Mucosa of rectum (tissue), 2 donors: ENCODE measurements at regions not wholly inside any gene's neighbourhood (a gene's known extent, or its start where the extent isn't known, plus 50 kb on each side); places are given as distances from the start of the nearest gene placed in this dataset.
"Not testable (repeated sequence)": the region's sequence is repeated elsewhere in the genome, so short reads cannot be mapped to it uniquely, and the experiment has no call there.

Experiments
- H3K27ac ChIP-seq, 2 donors: one replicate each; pipeline ENCODE4 v1.7.0; 2013; ENCODE audit warnings: inconsistent platforms in 2 of 2, low read depth in 2 of 2, low read length in 2 of 2
- H3K27me3 ChIP-seq, 2 donors: one replicate each; pipeline ENCODE4 v1.7.0; 2013; ENCODE audit warnings: low read length in 2 of 2; ENCODE audit not compliant: control insufficient read depth in 2 of 2, insufficient read depth in 2 of 2
- H3K36me3 ChIP-seq, 2 donors: one replicate each; pipeline ENCODE4 v1.7.0; 2013; ENCODE audit warnings: low read length in 2 of 2; ENCODE audit not compliant: control insufficient read depth in 2 of 2, insufficient read depth in 2 of 2
- H3K4me1 ChIP-seq, 2 donors: one replicate each; pipeline ENCODE4 v1.7.0; 2013; ENCODE audit warnings: low read length in 2 of 2, mild to moderate bottlenecking in 1 of 2; ENCODE audit not compliant: control insufficient read depth in 2 of 2, insufficient read depth in 2 of 2
- H3K4me3 ChIP-seq, 2 donors: one replicate each; pipeline ENCODE4 v1.7.0; 2013; ENCODE audit warnings: low read length in 2 of 2
- H3K9ac ChIP-seq, 2 donors: one replicate each; pipeline ENCODE4 v1.7.0; 2013; ENCODE audit warnings: low read length in 2 of 2, low read depth in 1 of 2, mild to moderate bottlenecking in 1 of 2
- H3K9me3 ChIP-seq, 2 donors: one replicate each; pipeline ENCODE4 v1.7.0; 2013; ENCODE audit warnings: low read length in 2 of 2; ENCODE audit not compliant: control insufficient read depth in 2 of 2
- donor health status: healthy.
- donor health status: Normal muscosa, but diverticular disease.

DNA sequence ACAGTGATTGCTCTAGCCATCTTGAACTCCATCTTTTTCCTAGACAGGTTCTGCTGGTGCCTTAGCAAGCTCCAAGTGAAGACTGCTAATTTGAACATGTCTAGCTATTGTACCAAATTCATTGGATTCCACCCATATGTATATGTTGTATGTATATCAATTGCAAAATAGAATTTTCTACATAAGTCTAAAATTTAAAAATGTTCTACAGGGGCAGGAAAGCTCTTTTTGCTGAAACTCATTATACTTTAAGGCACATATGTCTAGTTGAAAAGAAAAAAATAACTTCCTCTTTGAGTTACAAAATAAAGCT, 845.3 kb downstream of the MCTP2 start:
- Histone ChIP-seq H3K9me3 (peaks cover 0 to 2% of the 10 kb centered on the region in 2 donors), H3K27me3 (no peaks in the 10 kb centered on the region), H3K27ac (no peak overlapping the region), H3K4me1 (no peaks in the 10 kb centered on the region), H3K36me3 (no peaks in the 10 kb centered on the region), H3K9ac (no peak overlapping the region), H3K4me3 (no peak overlapping the region)

- Histone ChIP-seq H3K4me1 (no peaks in the 10 kb centered on the region), H3K27ac (no peak overlapping the region), H3K4me3 (no peak overlapping the region), H3K9me3 (peaks cover 0 to 2% of the 10 kb centered on the region in 2 donors), H3K36me3 (no peaks in the 10 kb centered on the region), H3K27me3 (no peaks in the 10 kb centered on the region), H3K9ac (no peak overlapping the region)
These were observed 846.6 kb downstream of the MCTP2 start for GRCh38 chr15:95078003-95078402.

DNA sequence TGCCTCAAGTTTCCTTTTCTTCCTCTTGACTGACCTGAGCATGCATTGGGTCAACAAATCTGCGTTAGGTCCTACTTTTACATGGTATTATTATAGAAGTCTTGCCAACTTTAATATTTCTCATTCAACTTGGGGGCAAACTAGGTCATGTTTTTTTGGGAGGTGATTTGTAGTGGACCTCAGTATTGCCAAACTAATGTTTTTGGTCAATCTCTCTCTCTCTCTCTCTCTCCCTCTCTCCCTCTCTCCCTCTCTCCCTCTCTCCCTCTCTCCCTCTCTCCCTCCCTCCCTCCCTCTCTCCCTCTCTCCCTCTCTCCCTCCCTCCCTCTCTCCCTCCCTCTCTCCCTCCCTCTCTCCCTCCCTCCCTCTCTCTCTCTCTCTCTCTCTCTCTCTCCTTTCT, 848.9 kb downstream of the MCTP2 start:
- H3K4me3 ChIP-seq, H3K4me1 ChIP-seq: not testable (repeated sequence)

DNA sequence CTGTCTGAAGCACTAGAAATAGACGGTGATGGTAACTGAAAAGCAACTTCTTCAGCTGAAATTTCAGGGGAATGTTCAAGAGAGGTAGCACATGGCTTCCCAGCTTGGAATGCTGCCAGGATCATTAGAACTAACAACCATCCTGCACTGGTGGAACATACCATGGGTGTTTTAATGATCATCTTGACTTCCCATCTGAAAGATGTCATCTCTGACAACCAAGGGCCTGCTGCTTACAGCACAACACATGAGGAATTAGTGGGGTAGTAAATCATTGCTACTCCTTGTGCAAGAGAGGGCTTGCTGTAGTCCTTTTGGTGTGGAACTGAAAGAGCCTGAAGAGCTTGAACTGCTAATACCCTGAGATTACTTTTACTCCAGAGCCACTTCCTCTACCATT, 853.7 kb downstream of the MCTP2 start:
- Histone ChIP-seq H3K27ac (no peak overlapping the region), H3K4me1 (no peaks in the 10 kb centered on the region), H3K4me3 (no peak overlapping the region), H3K9ac (no peak overlapping the region), H3K27me3 (no peaks in the 10 kb centered on the region), H3K36me3 (no peaks in the 10 kb centered on the region), H3K9me3 (peaks cover 0 to 2% of the 10 kb centered on the region in 2 donors)

More for the DNA sequence above, 848.9 kb downstream of the MCTP2 start:
- H3K27me3 ChIP-seq, H3K36me3 ChIP-seq, H3K9ac ChIP-seq, H3K27ac ChIP-seq, H3K9me3 ChIP-seq: not testable (repeated sequence)

DNA sequence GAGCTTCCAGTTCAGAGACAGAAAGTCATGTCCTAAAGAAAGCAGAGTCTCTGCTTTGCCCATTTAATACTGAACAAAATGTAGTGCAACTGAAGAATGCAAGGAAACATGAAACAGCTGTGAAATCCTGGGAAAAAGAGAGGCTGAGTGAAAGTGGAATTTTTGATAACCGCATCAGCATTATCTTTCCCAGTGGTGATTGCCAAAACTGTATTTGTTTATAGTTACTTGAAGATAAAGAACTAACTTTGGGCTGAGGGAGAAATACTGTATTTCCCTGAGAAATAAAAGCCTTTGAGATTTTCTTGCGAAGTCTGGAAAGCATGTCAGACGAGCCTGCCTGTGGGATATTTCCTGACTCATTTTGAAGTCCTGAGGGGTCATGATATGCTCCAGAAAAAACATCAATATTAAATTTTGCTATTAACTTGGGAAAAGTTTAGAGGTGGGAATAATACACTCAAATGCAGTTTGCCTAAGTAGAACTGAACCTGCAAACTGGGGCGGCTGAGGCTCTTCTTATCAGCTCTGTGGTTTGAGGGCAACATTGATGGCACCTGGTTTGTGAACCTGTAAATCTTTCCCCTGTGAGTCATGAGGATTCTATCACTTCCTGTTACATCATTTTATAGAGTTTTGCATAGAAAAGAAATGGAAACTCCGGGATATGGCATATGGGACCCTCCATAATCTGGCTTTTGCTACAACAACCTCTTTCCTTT, 855.3 kb downstream of the MCTP2 start:
- no peaks in the 10 kb centered on the region for H3K4me1 ChIP-seq
- no peaks in the 10 kb centered on the region for H3K36me3 ChIP-seq
- no peak overlapping the region for H3K9ac ChIP-seq
- no peak overlapping the region for H3K4me3 ChIP-seq
- no peaks in the 10 kb centered on the region for H3K27me3 ChIP-seq
- peaks cover 0 to 3% of the 10 kb centered on the region in 2 donors for H3K9me3 ChIP-seq
- no peak overlapping the region for H3K27ac ChIP-seq

DNA sequence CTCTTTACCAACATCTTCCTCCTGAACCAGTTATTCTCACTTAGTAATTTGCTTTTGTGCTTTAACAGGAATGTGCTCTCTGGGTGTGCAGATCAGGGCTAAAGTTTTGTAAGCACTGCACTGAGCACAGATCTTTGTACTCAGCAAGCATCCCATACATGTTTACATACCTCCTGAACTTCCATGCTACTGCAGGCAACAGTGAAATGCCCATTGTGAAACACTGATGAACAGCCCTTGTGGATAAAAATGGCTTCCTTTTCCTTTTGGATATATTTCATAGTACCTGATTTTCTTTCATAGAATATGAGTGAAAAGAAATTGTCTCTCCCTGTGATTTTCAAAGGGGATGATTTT, 855.9 kb downstream of the MCTP2 start:
- H3K4me3 ChIP-seq: no peak overlapping the region
- no peak overlapping the region for H3K27ac ChIP-seq
- peaks cover 0 to 3% of the 10 kb centered on the region in 2 donors for H3K9me3 ChIP-seq
- H3K27me3 ChIP-seq: no peaks in the 10 kb centered on the region
- no peaks in the 10 kb centered on the region for H3K4me1 ChIP-seq
- no peak overlapping the region for H3K9ac ChIP-seq
- no peaks in the 10 kb centered on the region for H3K36me3 ChIP-seq

- Histone ChIP-seq H3K4me1 (no peaks in the 10 kb centered on the region), H3K9me3 (peaks cover 0 to 3% of the 10 kb centered on the region in 2 donors), H3K36me3 (no peaks in the 10 kb centered on the region), H3K9ac (no peak overlapping the region), H3K27me3 (no peaks in the 10 kb centered on the region), H3K4me3 (no peak overlapping the region), H3K27ac (no peak overlapping the region)
These were observed 860.1 kb downstream of the MCTP2 start for GRCh38 chr15:95091444-95091843.

DNA sequence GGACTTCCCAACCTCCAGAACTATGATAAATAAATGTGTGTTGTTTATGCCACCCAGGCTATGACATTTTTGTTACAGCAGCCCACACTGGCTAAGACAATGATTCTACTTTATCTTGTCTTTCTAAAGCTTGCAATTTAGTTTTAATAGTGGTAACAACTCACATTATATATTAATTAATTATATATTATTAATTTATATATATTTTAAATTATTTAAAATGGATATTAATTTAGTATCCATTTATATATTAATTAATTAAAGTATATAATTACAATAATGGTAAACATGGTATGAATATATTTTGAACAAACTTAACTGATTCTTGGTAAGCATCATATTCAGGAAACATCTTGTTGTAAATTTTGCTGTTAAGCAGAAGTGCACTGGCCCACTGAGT, 863.9 kb downstream of the MCTP2 start:
- H3K27me3 ChIP-seq: no peaks in the 10 kb centered on the region
- H3K9me3 ChIP-seq: no peaks in the 10 kb centered on the region
- H3K4me1 ChIP-seq: no peaks in the 10 kb centered on the region
- H3K9ac ChIP-seq: no peak overlapping the region
- no peak overlapping the region for H3K4me3 ChIP-seq
- H3K36me3 ChIP-seq: no peaks in the 10 kb centered on the region
- H3K27ac ChIP-seq: no peak overlapping the region

- Histone ChIP-seq H3K9me3 (no peaks in the 10 kb centered on the region), H3K4me1 (no peaks in the 10 kb centered on the region), H3K27ac (no peak overlapping the region), H3K9ac (no peak overlapping the region), H3K36me3 (no peaks in the 10 kb centered on the region), H3K4me3 (no peak overlapping the region), H3K27me3 (no peaks in the 10 kb centered on the region)
These were observed 865.3 kb downstream of the MCTP2 start for GRCh38 chr15:95096651-95097050.

DNA sequence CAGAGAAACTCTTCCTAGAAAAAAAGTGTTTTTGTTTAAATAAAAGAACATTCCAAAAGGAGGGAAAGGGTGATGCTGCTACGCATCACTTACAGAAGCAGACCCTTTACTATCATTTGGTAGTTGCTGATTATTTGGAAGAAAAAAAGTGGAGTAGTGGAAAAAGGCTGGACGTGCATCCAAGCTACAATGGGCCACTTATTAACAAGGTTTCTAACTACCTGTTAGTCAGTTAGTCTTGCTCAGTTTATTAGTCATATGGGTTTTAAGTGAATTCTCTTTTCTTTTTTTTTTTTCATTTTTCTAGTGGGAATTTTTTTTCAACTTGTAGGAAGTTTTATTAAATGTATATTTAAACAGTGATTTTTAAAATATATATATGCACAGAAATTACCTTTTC, 866.0 kb downstream of the MCTP2 start:
- Histone ChIP-seq H3K9ac (no peak overlapping the region), H3K9me3 (no peaks in the 10 kb centered on the region), H3K4me1 (no peaks in the 10 kb centered on the region), H3K27ac (no peak overlapping the region), H3K4me3 (no peak overlapping the region), H3K36me3 (no peaks in the 10 kb centered on the region), H3K27me3 (no peaks in the 10 kb centered on the region)

DNA sequence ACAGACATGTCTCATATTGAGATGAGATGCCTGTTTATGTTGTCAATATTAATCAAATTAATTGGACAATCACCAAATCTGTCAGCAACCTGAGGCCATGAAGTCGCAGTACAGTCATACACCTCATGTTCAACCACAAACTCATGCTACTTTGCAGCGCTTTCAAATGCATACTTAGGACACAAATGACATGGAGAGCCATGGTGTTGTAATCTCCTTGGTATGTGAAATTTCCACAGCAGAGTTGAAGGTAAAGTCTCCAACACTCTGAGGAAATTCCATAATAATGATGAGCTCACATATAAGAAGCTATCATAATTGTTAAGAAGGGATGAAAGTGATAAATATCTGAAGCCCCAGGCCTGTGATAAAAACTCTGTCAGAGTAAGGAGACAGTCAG, 873.9 kb downstream of the MCTP2 start:
- H3K36me3 ChIP-seq: no peaks in the 10 kb centered on the region
- H3K4me3 ChIP-seq: no peak overlapping the region
- H3K9me3 ChIP-seq: no peaks in the 10 kb centered on the region
- no peak overlapping the region for H3K27ac ChIP-seq
- no peaks in the 10 kb centered on the region for H3K4me1 ChIP-seq
- H3K9ac ChIP-seq: no peak overlapping the region
- no peaks in the 10 kb centered on the region for H3K27me3 ChIP-seq
